ENCODE measurements at regions not wholly inside any gene's neighbourhood (a gene's known extent, or its start where the extent isn't known, plus 50 kb on each side); places are given as distances from the start of the nearest gene placed in this dataset.

- no peaks in the 10 kb centered on the region for H3K9me3 ChIP-seq
- TF ChIP-seq CTCF (IDR thresholded peaks at IDR 0.05) = no peak
- no peak for TF ChIP-seq POLR2A (IDR thresholded peaks at IDR 0.05)
- no peak for TF ChIP-seq EP300 (IDR thresholded peaks at IDR 0.05)
- H3K27me3 ChIP-seq = no peaks in the 10 kb centered on the region
- DNase-seq (ENCODE audit: low spot score in 2 of 2) = no peak
- H3K4me1 ChIP-seq = no peaks in the 10 kb centered on the region
- H3K4me3 ChIP-seq = no peak overlapping the region
- no peaks in the 10 kb centered on the region for H3K36me3 ChIP-seq
- 75 to 100% methylated on average over 1 to 3 of the region's 3 CpGs for WGBS, 2 donors
- H3K27ac ChIP-seq = no peak overlapping the region
Measured at GRCh38 chrX:39058724-39059123, 257.5 kb downstream of the MID1IP1 start.

- TF ChIP-seq POLR2A (IDR thresholded peaks at IDR 0.05) = no peak
- no peak for TF ChIP-seq EP300 (IDR thresholded peaks at IDR 0.05)
- TF ChIP-seq CTCF (IDR thresholded peaks at IDR 0.05) = no peak
Measured at GRCh38 chrX:39059866-39060265, 258.6 kb downstream of the MID1IP1 start.

GRCh38 chrX:39063037-39063436 is 261.8 kb downstream of the MID1IP1 start:
- 78 to 86% methylated on average over 4 of the region's 4 CpGs for WGBS, 2 donors
- Histone ChIP-seq H3K9me3 (no peaks in the 10 kb centered on the region), H3K4me3 (no peak overlapping the region), H3K27ac (no peak overlapping the region), H3K36me3 (no peaks in the 10 kb centered on the region), H3K27me3 (no peaks in the 10 kb centered on the region), H3K4me1 (peaks cover 0 to 7% (median 0%) of the 10 kb centered on the region in 4 donors)
- DNase-seq (ENCODE audit: low spot score in 2 of 2) = peak in 1 of 2 donors; percentile 12
- no peak for TF ChIP-seq POLR2A (IDR thresholded peaks at IDR 0.05)
- TF ChIP-seq CTCF (IDR thresholded peaks at IDR 0.05) = no peak
- TF ChIP-seq EP300 (IDR thresholded peaks at IDR 0.05) = peak in 1 of 2 donors; percentile 47

More at GRCh38 chrX:39059866-39060265, 258.6 kb downstream of the MID1IP1 start:
- H3K9me3 ChIP-seq = no peaks in the 10 kb centered on the region
- H3K27me3 ChIP-seq = no peaks in the 10 kb centered on the region
- H3K4me3 ChIP-seq = no peak overlapping the region
- no peak for DNase-seq (ENCODE audit: low spot score in 2 of 2)
- no peak overlapping the region for H3K27ac ChIP-seq
- H3K4me1 ChIP-seq = no peaks in the 10 kb centered on the region
- H3K36me3 ChIP-seq = no peaks in the 10 kb centered on the region

- peaks cover 0 to 7% (median 0%) of the 10 kb centered on the region in 4 donors for H3K4me1 ChIP-seq
- DNase-seq (ENCODE audit: low spot score in 2 of 2) = no peak
- H3K9me3 ChIP-seq = no peaks in the 10 kb centered on the region
- TF ChIP-seq POLR2A (IDR thresholded peaks at IDR 0.05) = no peak
- TF ChIP-seq CTCF (IDR thresholded peaks at IDR 0.05) = no peak
- TF ChIP-seq EP300 (IDR thresholded peaks at IDR 0.05) = no peak
- H3K4me3 ChIP-seq = no peak overlapping the region
- no peaks in the 10 kb centered on the region for H3K36me3 ChIP-seq
- H3K27me3 ChIP-seq = no peaks in the 10 kb centered on the region
- no peak overlapping the region for H3K27ac ChIP-seq
Measured at GRCh38 chrX:39063702-39064101, 262.4 kb downstream of the MID1IP1 start.

- Histone ChIP-seq H3K9me3 (no peaks in the 10 kb centered on the region), H3K4me1 (peaks cover 0 to 7% (median 0%) of the 10 kb centered on the region in 4 donors), H3K36me3 (no peaks in the 10 kb centered on the region), H3K27ac (no peak overlapping the region), H3K27me3 (no peaks in the 10 kb centered on the region), H3K4me3 (no peak overlapping the region)
- 41 to 53% methylated on average over 16 to 21 of the region's 21 CpGs for WGBS, 2 donors
- DNase-seq (ENCODE audit: low spot score in 2 of 2) = no peak
- no peak for TF ChIP-seq POLR2A (IDR thresholded peaks at IDR 0.05)
- no peak for TF ChIP-seq CTCF (IDR thresholded peaks at IDR 0.05)
- no peak for TF ChIP-seq EP300 (IDR thresholded peaks at IDR 0.05)
Measured at GRCh38 chrX:39065051-39065871, 264.0 kb downstream of the MID1IP1 start.
